Adrenal gland (tissue), 5 donors: ENCODE measurements at regions not wholly inside any gene's neighbourhood (a gene's known extent, or its start where the extent isn't known, plus 50 kb on each side); places are given as distances from the start of the nearest gene placed in this dataset.

Experiments used
- CTCF ChIP-seq, 6 experiments: fragments of 450-650 bp in 4 of 6; fragments of 200-600 bp in 2 of 6; sonication (generic) in 1 of 6; IDR thresholded peaks; 1 replicate in 5 of 6; 2 replicates in 1 of 6; pipeline versions ENCODE4 v1.5.1 to v1.8.0; 2016 to 2021; ENCODE audit warnings: antibody characterized with exemption in 6 of 6, mild to moderate bottlenecking in 2 of 6, moderate library complexity in 1 of 6
- POLR2A ChIP-seq, 2 donors: fragments of 450-650 bp; IDR thresholded peaks; one replicate each; pipeline ENCODE4 v1.6.1; 2017; ENCODE audit warnings: antibody characterized with exemption in 2 of 2, mild to moderate bottlenecking in 2 of 2, moderate library complexity in 1 of 2
- donor health status: DM: no; HTN: no; CAD: no.

- TF ChIP-seq CTCF (IDR thresholded peaks at IDR 0.05): no peak
- no peak for TF ChIP-seq POLR2A (IDR thresholded peaks at IDR 0.05)
Observed at GRCh38 chr15:98076021-98076816, 115.7 kb downstream of the ARRDC4 start.
